HG02588 (cell line): ENCODE measurements at regions not wholly inside any gene's neighbourhood (a gene's known extent, or its start where the extent isn't known, plus 50 kb on each side); places are given as distances from the start of the nearest gene placed in this dataset.

ENCODE experiments used
- ATAC-seq: cut with Tn5 transposase; IDR thresholded peaks from one replicate; pipeline ENCODE4 v1.9.1; 2021; ENCODE audit warnings: mild to moderate bottlenecking, moderate library complexity; ENCODE audit not compliant: unreplicated experiment

- no peak for ATAC-seq
Measured at GRCh38 chr6:152904678-152905077, 78.2 kb downstream of the FBXO5 start.

- no peak for ATAC-seq
Measured at GRCh38 chr6:152905551-152906299, 77.1 kb downstream of the FBXO5 start.

GRCh38 chr6:152909241-152909640 is 73.6 kb downstream of the FBXO5 start:
- no peak for ATAC-seq

GRCh38 chr6:152916035-152916434 is 66.8 kb downstream of the FBXO5 start:
- ATAC-seq = no peak

DNA sequence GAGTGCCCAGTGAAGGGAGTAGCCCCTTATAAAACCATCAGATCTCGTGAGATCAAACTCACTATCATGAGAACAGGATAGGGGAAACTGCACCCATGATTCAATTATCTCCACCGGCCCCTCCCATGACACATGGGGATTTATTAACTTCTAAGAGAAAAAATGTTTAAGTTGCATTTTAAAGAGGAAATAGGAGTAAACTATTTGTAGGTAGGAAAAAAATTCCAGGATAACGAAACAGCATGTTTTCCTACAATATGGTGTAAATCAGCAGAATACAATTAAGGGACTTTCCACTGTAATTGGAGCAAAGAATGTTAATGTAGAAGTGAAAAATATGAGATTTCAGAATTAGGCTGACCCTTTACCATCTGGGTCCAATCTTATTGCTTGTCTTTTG is 63.9 kb downstream of the FBXO5 start:
- ATAC-seq = no peak

DNA sequence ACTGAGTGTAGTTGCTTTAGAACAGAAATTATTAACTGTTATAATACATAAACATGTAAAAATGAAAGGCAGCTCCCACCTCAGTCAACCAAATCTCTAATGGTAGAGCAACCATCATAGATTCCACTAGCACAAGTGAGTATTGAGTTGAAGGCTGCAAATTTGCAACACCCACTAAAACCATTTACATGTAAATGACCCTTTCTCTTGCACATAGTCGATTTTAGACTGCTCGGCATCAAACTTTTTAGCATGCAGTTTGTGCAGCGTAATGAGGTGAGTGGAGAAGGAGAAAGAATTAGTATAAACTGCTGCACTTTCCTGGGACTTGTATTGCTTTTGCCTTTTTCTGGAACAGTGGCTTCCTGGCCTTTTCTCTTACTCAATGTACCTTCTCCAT is 62.8 kb downstream of the FBXO5 start:
- ATAC-seq = no peak
